ENCODE measurements at regions not wholly inside any gene's neighbourhood (a gene's known extent, or its start where the extent isn't known, plus 50 kb on each side); places are given as distances from the start of the nearest gene placed in this dataset.
A peak's percentile ranks its signal among the peaks of the same experiment; 100 is the strongest.

- no peak for DNase-seq (ENCODE audit: low spot score)
These were observed 247.5 kb downstream of the MBNL1 start for GRCh38 chr3:152516216-152516615.

GRCh38 chr3:152517502-152517901, 248.8 kb downstream of the MBNL1 start:
- DNase-seq (ENCODE audit: low spot score): no peak

- no peak for DNase-seq (ENCODE audit: low spot score)
These were observed 249.6 kb downstream of the MBNL1 start for GRCh38 chr3:152518346-152518745.

GRCh38 chr3:152519376-152519775, 250.6 kb downstream of the MBNL1 start:
- DNase-seq (ENCODE audit: low spot score): no peak

- no peak for DNase-seq (ENCODE audit: low spot score)
These were observed 253.3 kb downstream of the MBNL1 start for GRCh38 chr3:152522036-152522435.

- DNase-seq (ENCODE audit: low spot score): peak; percentile 80
These were observed 255.7 kb downstream of the MBNL1 start for GRCh38 chr3:152524198-152525140.

GRCh38 chr3:152531717-152532116, 263.0 kb downstream of the MBNL1 start:
- no peak for DNase-seq (ENCODE audit: low spot score)

GRCh38 chr3:152538518-152538917, 269.8 kb downstream of the MBNL1 start:
- no peak for DNase-seq (ENCODE audit: low spot score)

- DNase-seq (ENCODE audit: low spot score): no peak
These were observed 270.5 kb downstream of the MBNL1 start for GRCh38 chr3:152539191-152539764.

GRCh38 chr3:152540120-152540519, 271.4 kb downstream of the MBNL1 start:
- no peak for DNase-seq (ENCODE audit: low spot score)

GRCh38 chr3:152547153-152547552, 278.4 kb downstream of the MBNL1 start:
- no peak for DNase-seq (ENCODE audit: low spot score)

- DNase-seq (ENCODE audit: low spot score): no peak
These were observed 280.5 kb downstream of the MBNL1 start for GRCh38 chr3:152549263-152549662.

- DNase-seq (ENCODE audit: low spot score): no peak
These were observed 281.6 kb downstream of the MBNL1 start for GRCh38 chr3:152550284-152550683.

- no peak for DNase-seq (ENCODE audit: low spot score)
These were observed 280.0 kb upstream of the P2RY1 start for GRCh38 chr3:152554980-152555379.

GRCh38 chr3:152555666-152556291, 279.2 kb upstream of the P2RY1 start:
- DNase-seq (ENCODE audit: low spot score): no peak

GRCh38 chr3:152556731-152557254, 278.1 kb upstream of the P2RY1 start:
- peak; percentile 7 for DNase-seq (ENCODE audit: low spot score)

- DNase-seq (ENCODE audit: low spot score): no peak
These were observed 277.5 kb upstream of the P2RY1 start for GRCh38 chr3:152557302-152557999.

- DNase-seq (ENCODE audit: low spot score): no peak
These were observed 276.5 kb upstream of the P2RY1 start for GRCh38 chr3:152558386-152558785.

- no peak for DNase-seq (ENCODE audit: low spot score)
These were observed 275.7 kb upstream of the P2RY1 start for GRCh38 chr3:152559246-152559645.

- DNase-seq (ENCODE audit: low spot score): no peak
These were observed 270.5 kb upstream of the P2RY1 start for GRCh38 chr3:152564459-152564858.

GRCh38 chr3:152574461-152575079, 260.4 kb upstream of the P2RY1 start:
- peak; percentile 84 for DNase-seq (ENCODE audit: low spot score)

- no peak for DNase-seq (ENCODE audit: low spot score)
These were observed 256.2 kb upstream of the P2RY1 start for GRCh38 chr3:152578769-152579168.

Measured in pons (tissue), 1 donor.